Stimulated activated naive CD8-positive, alpha-beta T cell treated with anti-CD3 and anti-CD28 coated beads, Interleukin-15, Interleukin-2, amounts not matched to agents 100 ng/mL and 50 ng/mL, for 24 hours (primary cell): ENCODE measurements at regions not wholly inside any gene's neighbourhood (a gene's known extent, or its start where the extent isn't known, plus 50 kb on each side); places are given as distances from the start of the nearest gene placed in this dataset.

Source experiments
- H3K27ac Mint-ChIP-seq: one replicate; pipeline ENCODE4 v1.8.0; 2021; ENCODE audit warnings: mild to moderate bottlenecking, mixed read lengths
- H3K27me3 Mint-ChIP-seq: one replicate; pipeline ENCODE4 v1.8.0; 2021; ENCODE audit warnings: mixed read lengths
- H3K36me3 Mint-ChIP-seq: one replicate; pipeline ENCODE4 v1.8.0; 2021; ENCODE audit warnings: low read depth, mixed read lengths
- H3K4me1 Mint-ChIP-seq: one replicate; pipeline ENCODE4 v1.8.0; 2021; ENCODE audit warnings: low read depth, mixed read lengths
- H3K4me3 Mint-ChIP-seq: one replicate; pipeline ENCODE4 v1.8.0; 2021; ENCODE audit warnings: mild to moderate bottlenecking, mixed read lengths
- H3K9me3 Mint-ChIP-seq: one replicate; pipeline ENCODE4 v1.8.0; 2021; ENCODE audit warnings: mixed read lengths

GRCh38 chr1:112230232-112230631 lies 165.8 kb upstream of the CTTNBP2NL start:
- H3K36me3 Mint-ChIP-seq = no peaks in the 10 kb centered on the region
- H3K27ac Mint-ChIP-seq = no peak overlapping the region
- no peaks in the 10 kb centered on the region for H3K4me1 Mint-ChIP-seq
- peaks cover 11% of the 10 kb centered on the region for H3K9me3 Mint-ChIP-seq
- no peak overlapping the region for H3K4me3 Mint-ChIP-seq
- H3K27me3 Mint-ChIP-seq = peaks cover 5% of the 10 kb centered on the region

DNA sequence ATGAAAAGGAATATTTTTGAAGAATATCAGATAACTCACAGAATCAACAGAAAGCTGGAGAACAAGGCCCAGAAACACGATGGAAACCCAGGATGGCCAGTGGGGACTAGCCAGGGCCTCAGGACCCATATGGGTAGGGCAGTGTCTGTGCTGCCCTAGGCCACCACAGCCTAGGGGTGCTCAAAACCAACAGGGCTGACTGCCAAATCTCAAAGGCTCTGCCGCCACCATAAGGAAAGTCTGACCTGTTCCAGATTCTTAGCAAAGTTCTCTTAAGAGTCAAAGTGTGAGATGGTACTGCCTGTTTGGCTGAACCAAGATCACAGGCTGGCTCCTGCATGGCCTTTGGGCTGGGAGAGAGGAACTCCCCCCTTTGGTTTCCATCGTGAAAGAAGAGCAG lies 164.7 kb upstream of the CTTNBP2NL start:
- no peak overlapping the region for H3K27ac Mint-ChIP-seq
- no peak overlapping the region for H3K4me3 Mint-ChIP-seq
- peaks cover 11% of the 10 kb centered on the region for H3K9me3 Mint-ChIP-seq
- no peaks in the 10 kb centered on the region for H3K36me3 Mint-ChIP-seq
- H3K27me3 Mint-ChIP-seq = peaks cover 5% of the 10 kb centered on the region
- H3K4me1 Mint-ChIP-seq = no peaks in the 10 kb centered on the region

GRCh38 chr1:112232848-112233247 lies 163.2 kb upstream of the CTTNBP2NL start:
- Mint-ChIP-seq H3K36me3 (no peaks in the 10 kb centered on the region), H3K4me3 (no peak overlapping the region), H3K27me3 (peaks cover 7% of the 10 kb centered on the region), H3K4me1 (no peaks in the 10 kb centered on the region), H3K9me3 (peaks cover 4% of the 10 kb centered on the region), H3K27ac (no peak overlapping the region)

GRCh38 chr1:112234710-112235109 lies 161.3 kb upstream of the CTTNBP2NL start:
- Mint-ChIP-seq H3K27ac (no peak overlapping the region), H3K9me3 (no peaks in the 10 kb centered on the region), H3K4me1 (no peaks in the 10 kb centered on the region), H3K36me3 (no peaks in the 10 kb centered on the region), H3K27me3 (peaks cover 12% of the 10 kb centered on the region), H3K4me3 (no peak overlapping the region)

GRCh38 chr1:112237983-112238545 lies 157.9 kb upstream of the CTTNBP2NL start:
- Mint-ChIP-seq H3K4me1 (no peaks in the 10 kb centered on the region), H3K36me3 (no peaks in the 10 kb centered on the region), H3K27ac (no peak overlapping the region), H3K9me3 (no peaks in the 10 kb centered on the region), H3K4me3 (no peak overlapping the region), H3K27me3 (peaks cover 8% of the 10 kb centered on the region)

- peaks cover 8% of the 10 kb centered on the region for H3K27me3 Mint-ChIP-seq
- no peaks in the 10 kb centered on the region for H3K9me3 Mint-ChIP-seq
- H3K4me1 Mint-ChIP-seq = no peaks in the 10 kb centered on the region
- no peak overlapping the region for H3K27ac Mint-ChIP-seq
- no peak overlapping the region for H3K4me3 Mint-ChIP-seq
- H3K36me3 Mint-ChIP-seq = no peaks in the 10 kb centered on the region
Observed at GRCh38 chr1:112239683-112240330, 156.2 kb upstream of the CTTNBP2NL start.

GRCh38 chr1:112242470-112242869 lies 153.5 kb upstream of the CTTNBP2NL start:
- H3K36me3 Mint-ChIP-seq = no peaks in the 10 kb centered on the region
- H3K4me3 Mint-ChIP-seq = no peak overlapping the region
- peaks cover 8% of the 10 kb centered on the region for H3K27me3 Mint-ChIP-seq
- no peaks in the 10 kb centered on the region for H3K9me3 Mint-ChIP-seq
- H3K27ac Mint-ChIP-seq = no peak overlapping the region
- no peaks in the 10 kb centered on the region for H3K4me1 Mint-ChIP-seq

GRCh38 chr1:112244131-112244530 lies 151.9 kb upstream of the CTTNBP2NL start:
- Mint-ChIP-seq H3K4me1 (no peaks in the 10 kb centered on the region), H3K9me3 (no peaks in the 10 kb centered on the region), H3K27ac (no peak overlapping the region), H3K4me3 (no peak overlapping the region), H3K36me3 (no peaks in the 10 kb centered on the region), H3K27me3 (no peaks in the 10 kb centered on the region)

- H3K36me3 Mint-ChIP-seq = no peaks in the 10 kb centered on the region
- H3K4me1 Mint-ChIP-seq = no peaks in the 10 kb centered on the region
- H3K27me3 Mint-ChIP-seq = no peaks in the 10 kb centered on the region
- no peak overlapping the region for H3K4me3 Mint-ChIP-seq
- no peak overlapping the region for H3K27ac Mint-ChIP-seq
- H3K9me3 Mint-ChIP-seq = no peaks in the 10 kb centered on the region
Observed at GRCh38 chr1:112245114-112245513, 150.9 kb upstream of the CTTNBP2NL start.

DNA sequence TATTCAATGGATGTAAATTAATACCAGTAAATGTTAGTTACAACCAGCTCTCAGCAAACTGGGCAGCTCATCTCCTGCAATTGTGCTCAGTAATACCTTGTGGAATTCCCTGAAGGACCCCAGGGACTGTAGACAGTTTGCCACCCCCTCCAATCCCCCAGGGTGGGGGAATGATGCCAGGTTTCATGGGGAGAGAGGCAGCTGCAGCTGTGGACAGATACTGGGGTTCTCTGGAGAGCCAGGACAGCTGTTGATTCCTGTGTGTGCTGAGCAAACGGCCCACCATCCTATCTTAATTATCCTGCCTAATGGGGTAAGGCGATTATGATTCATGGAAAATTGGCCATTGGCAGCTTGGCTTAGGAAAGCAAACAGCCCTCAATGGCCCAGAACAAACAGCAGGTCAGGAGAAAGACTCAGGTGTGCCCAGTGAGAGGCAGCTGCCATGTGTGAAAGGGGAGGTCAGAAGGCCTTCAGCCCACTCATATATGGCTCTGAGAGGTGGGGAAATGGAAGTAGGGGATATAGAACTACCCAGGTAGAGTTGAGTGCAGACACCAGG lies 148.9 kb upstream of the CTTNBP2NL start:
- Mint-ChIP-seq H3K9me3 (no peaks in the 10 kb centered on the region), H3K36me3 (no peaks in the 10 kb centered on the region), H3K4me1 (no peaks in the 10 kb centered on the region), H3K4me3 (no peak overlapping the region), H3K27me3 (no peaks in the 10 kb centered on the region), H3K27ac (no peak overlapping the region)

- Mint-ChIP-seq H3K36me3 (no peaks in the 10 kb centered on the region), H3K27ac (no peak overlapping the region)
Observed at GRCh38 chr1:112247961-112248360, 148.1 kb upstream of the CTTNBP2NL start.

GRCh38 chr1:112250892-112251291 lies 145.1 kb upstream of the CTTNBP2NL start:
- peaks cover 19% of the 10 kb centered on the region for H3K27me3 Mint-ChIP-seq
- H3K4me3 Mint-ChIP-seq = no peak overlapping the region
- H3K36me3 Mint-ChIP-seq = no peaks in the 10 kb centered on the region
- no peaks in the 10 kb centered on the region for H3K4me1 Mint-ChIP-seq
- H3K9me3 Mint-ChIP-seq = no peaks in the 10 kb centered on the region
- no peak overlapping the region for H3K27ac Mint-ChIP-seq

More at GRCh38 chr1:112247961-112248360, 148.1 kb upstream of the CTTNBP2NL start:
- no peaks in the 10 kb centered on the region for H3K9me3 Mint-ChIP-seq
- H3K4me3 Mint-ChIP-seq = no peak overlapping the region
- H3K27me3 Mint-ChIP-seq = peaks cover 3% of the 10 kb centered on the region
- H3K4me1 Mint-ChIP-seq = no peaks in the 10 kb centered on the region

- no peaks in the 10 kb centered on the region for H3K9me3 Mint-ChIP-seq
- peaks cover 19% of the 10 kb centered on the region for H3K27me3 Mint-ChIP-seq
- no peaks in the 10 kb centered on the region for H3K4me1 Mint-ChIP-seq
- no peak overlapping the region for H3K4me3 Mint-ChIP-seq
- no peak overlapping the region for H3K27ac Mint-ChIP-seq
- no peaks in the 10 kb centered on the region for H3K36me3 Mint-ChIP-seq
Observed at GRCh38 chr1:112251766-112252506, 144.1 kb upstream of the CTTNBP2NL start.

DNA sequence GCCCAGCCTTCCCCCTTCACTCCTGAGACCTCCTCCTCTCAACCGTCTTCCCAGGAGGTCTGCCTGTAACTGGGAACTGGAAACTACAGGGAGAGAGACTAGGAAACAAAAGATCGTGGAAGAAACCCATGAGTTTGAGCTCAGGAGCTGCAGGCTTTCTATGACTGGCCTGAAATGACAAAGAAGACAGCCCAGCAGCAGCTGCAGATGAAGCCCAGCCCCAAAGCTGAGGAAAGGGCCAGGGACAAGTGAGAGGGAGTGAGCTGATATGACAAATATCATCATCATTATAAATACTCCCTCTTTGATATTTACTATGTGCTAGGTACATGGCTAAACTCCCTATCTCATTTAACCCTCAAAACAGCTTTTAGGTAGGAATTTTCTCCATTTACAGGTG lies 142.6 kb upstream of the CTTNBP2NL start:
- Mint-ChIP-seq H3K4me3 (no peak overlapping the region), H3K9me3 (no peaks in the 10 kb centered on the region), H3K4me1 (no peaks in the 10 kb centered on the region), H3K36me3 (no peaks in the 10 kb centered on the region), H3K27ac (no peak overlapping the region), H3K27me3 (peaks cover 25% of the 10 kb centered on the region)

DNA sequence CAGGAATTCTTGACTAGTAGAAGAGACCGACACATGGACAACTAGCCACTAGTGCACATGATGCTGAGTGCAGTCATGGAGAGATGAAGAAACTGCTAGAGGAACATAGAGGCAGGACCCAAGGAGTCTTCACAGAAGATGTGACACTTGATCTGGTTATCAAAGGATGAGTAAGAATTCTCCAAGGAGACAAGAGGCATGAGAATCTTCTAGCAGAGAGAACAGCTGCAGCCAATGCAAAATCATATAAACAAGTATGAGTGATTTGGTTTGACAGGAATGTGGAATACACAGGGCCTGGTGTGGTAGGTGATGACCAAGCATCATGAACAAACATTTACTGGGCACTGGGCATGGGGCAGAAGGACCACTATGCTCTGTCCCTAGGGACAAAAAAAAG lies 140.9 kb upstream of the CTTNBP2NL start:
- no peaks in the 10 kb centered on the region for H3K9me3 Mint-ChIP-seq
- no peaks in the 10 kb centered on the region for H3K4me1 Mint-ChIP-seq
- H3K4me3 Mint-ChIP-seq = no peak overlapping the region
- peaks cover 25% of the 10 kb centered on the region for H3K27me3 Mint-ChIP-seq
- no peak overlapping the region for H3K27ac Mint-ChIP-seq
- H3K36me3 Mint-ChIP-seq = no peaks in the 10 kb centered on the region
